Femur (tissue), 1 donor: ENCODE measurements at regions not wholly inside any gene's neighbourhood (a gene's known extent, or its start where the extent isn't known, plus 50 kb on each side); places are given as distances from the start of the nearest gene placed in this dataset.

Experiments used
- DNase-seq: peaks from one replicate; pipeline ENCODE4 v3.0.0-alpha.2; 2017

- no peak for DNase-seq
Measured at GRCh38 chr9:69955536-69956355, 87.9 kb upstream of the MAMDC2 start.

GRCh38 chr9:69961843-69962242 lies 81.8 kb upstream of the MAMDC2 start:
- DNase-seq, result no peak

- DNase-seq, result no peak
Measured at GRCh38 chr9:69963803-69964202, 79.8 kb upstream of the MAMDC2 start.

- no peak for DNase-seq
Measured at GRCh38 chr9:69964446-69964845, 79.2 kb upstream of the MAMDC2 start.

- DNase-seq, result no peak
Measured at GRCh38 chr9:69965416-69966145, 78.1 kb upstream of the MAMDC2 start.

GRCh38 chr9:69967344-69967743 lies 76.3 kb upstream of the MAMDC2 start:
- DNase-seq, result no peak

- no peak for DNase-seq
Measured at GRCh38 chr9:69970001-69970533, 73.6 kb upstream of the MAMDC2 start.

GRCh38 chr9:69971643-69972449 lies 71.8 kb upstream of the MAMDC2 start:
- DNase-seq, result peak; percentile 77

GRCh38 chr9:69975681-69976080 lies 68.0 kb upstream of the MAMDC2 start:
- DNase-seq, result peak; percentile 15

- DNase-seq, result no peak
Measured at GRCh38 chr9:69976152-69976551, 67.5 kb upstream of the MAMDC2 start.

- DNase-seq, result no peak
Measured at GRCh38 chr9:69980041-69980440, 63.6 kb upstream of the MAMDC2 start.

GRCh38 chr9:69980591-69980990 lies 63.1 kb upstream of the MAMDC2 start:
- DNase-seq, result no peak

- DNase-seq, result no peak
Measured at GRCh38 chr9:69981686-69982445, 61.8 kb upstream of the MAMDC2 start.

- DNase-seq, result no peak
Measured at GRCh38 chr9:69984831-69985230, 58.8 kb upstream of the MAMDC2 start.

GRCh38 chr9:69985971-69986370 lies 57.7 kb upstream of the MAMDC2 start:
- DNase-seq, result no peak

GRCh38 chr9:69986970-69987369 lies 56.7 kb upstream of the MAMDC2 start:
- DNase-seq, result no peak

- DNase-seq, result no peak
Measured at GRCh38 chr9:69987457-69987856, 56.2 kb upstream of the MAMDC2 start.

GRCh38 chr9:69993110-69993509 lies 50.5 kb upstream of the MAMDC2 start:
- no peak for DNase-seq
